ENCODE measurements at regions not wholly inside any gene's neighbourhood (a gene's known extent, or its start where the extent isn't known, plus 50 kb on each side); places are given as distances from the start of the nearest gene placed in this dataset.

- no peak for TF ChIP-seq MAX (IDR thresholded peaks at IDR 0.05; ENCODE audit: insufficient read depth, insufficient read length)
- TF ChIP-seq MYC (IDR thresholded peaks at IDR 0.05; ENCODE audit: low read depth, low read length), result no peak
- TF ChIP-seq POLR2A (IDR thresholded peaks at IDR 0.05; ENCODE audit: low read depth, low read length), result no peak
- no peak for TF ChIP-seq CTCF (IDR thresholded peaks at IDR 0.05; ENCODE audit: extremely low read depth in 1 of 2, insufficient read depth in 1 of 2, low read depth in 1 of 2, low read length in 2 of 2)
- no peak for TF ChIP-seq EZH2 (IDR thresholded peaks at IDR 0.05; ENCODE audit: borderline replicate concordance, low read depth, low read length, severe bottlenecking)
- no peak for TF ChIP-seq POLR2AphosphoS5 (IDR thresholded peaks at IDR 0.05; ENCODE audit: insufficient read depth, low read depth, low read length)
- no peak for TF ChIP-seq GATA2 (IDR thresholded peaks at IDR 0.05; ENCODE audit: insufficient read depth, insufficient read length, low read depth, low read length)
- no peak for TF ChIP-seq JUN (IDR thresholded peaks at IDR 0.05; ENCODE audit: borderline replicate concordance, insufficient read depth, insufficient read length, low read depth)
- TF ChIP-seq FOS (IDR thresholded peaks at IDR 0.05; ENCODE audit: borderline replicate concordance, insufficient read depth, low read length), result no peak
Measured at GRCh38 chr1:106889583-106889982, 166.9 kb upstream of the PRMT6 start.

Data from endothelial cell of umbilical vein (primary cell).